Caki2 (cell line): ENCODE measurements at regions not wholly inside any gene's neighbourhood (a gene's known extent, or its start where the extent isn't known, plus 50 kb on each side); places are given as distances from the start of the nearest gene placed in this dataset.
A peak's percentile ranks its signal among the peaks of the same experiment; 100 is the strongest.

Source experiments
- DNase-seq: peaks from one replicate; pipeline ENCODE4 v3.0.0-alpha.2; 2015; ENCODE audit warnings: low read depth
- in situ Hi-C: cut with HindIII; loops from 2 replicates; pipeline ENCODE4 v1.10.0; 2016; ENCODE audit warnings: low sequenced_read_pairs, low pct_unique_long_range_greater_than_20kb, mixed read lengths

- in situ Hi-C loops = no loop called here
- peak; percentile 48 for DNase-seq
Observed at GRCh38 chr4:54152846-54153600, 53.1 kb downstream of the GSX2 start.

GRCh38 chr4:54155936-54156335, 56.0 kb downstream of the GSX2 start:
- no peak for DNase-seq
- in situ Hi-C loops = no loop called here

- DNase-seq = no peak
- in situ Hi-C loops = no loop called here
Observed at GRCh38 chr4:54157606-54158005, 57.6 kb downstream of the GSX2 start.

- in situ Hi-C loops = no loop called here
- DNase-seq = no peak
Observed at GRCh38 chr4:54159543-54159942, 59.6 kb downstream of the GSX2 start.

- no peak for DNase-seq
Observed at GRCh38 chr4:54165011-54165410, 64.1 kb upstream of the PDGFRA start.

DNA sequence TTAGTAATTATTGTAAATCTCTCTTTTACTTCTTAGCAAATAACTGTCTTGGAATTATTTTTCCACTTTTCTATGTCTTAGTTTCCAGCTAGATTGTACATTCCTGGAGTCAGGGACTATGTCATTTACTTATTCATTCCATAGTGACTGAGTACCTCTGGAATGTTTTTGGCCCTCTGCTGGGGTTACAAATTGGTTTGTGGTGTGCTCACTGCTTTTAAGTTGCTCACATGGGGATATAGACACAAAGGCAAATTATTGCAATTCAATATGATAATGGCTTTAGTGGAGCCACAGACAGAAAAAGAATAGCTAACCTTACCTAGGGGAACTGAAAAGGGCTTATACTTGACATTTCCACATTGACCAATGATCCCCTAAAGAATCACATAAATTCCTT, 63.7 kb upstream of the PDGFRA start:
- peak; percentile 68 for DNase-seq

More at GRCh38 chr4:54165011-54165410, 64.1 kb upstream of the PDGFRA start:
- in situ Hi-C loops = no loop called here

DNA sequence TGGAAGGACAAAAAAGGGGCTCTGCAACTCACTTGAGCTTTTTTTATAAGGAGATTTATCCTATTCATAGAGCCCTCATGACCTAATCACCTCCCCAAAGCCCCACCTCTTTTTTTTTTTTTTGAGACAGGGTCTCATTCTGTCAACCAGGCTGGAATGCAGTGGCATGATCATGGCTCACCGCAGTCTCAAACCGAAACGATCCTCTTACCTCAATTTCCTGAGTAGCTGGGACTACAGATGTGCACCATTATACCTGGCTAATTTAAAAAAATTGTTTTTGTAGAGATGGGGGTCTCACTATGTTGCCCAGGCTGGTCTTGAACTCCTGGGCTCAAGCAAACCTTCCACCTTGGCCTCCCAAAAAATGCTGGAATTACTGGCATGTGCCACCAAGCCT, 61.6 kb upstream of the PDGFRA start:
- no peak for DNase-seq
- in situ Hi-C loops = no loop called here

More for the DNA sequence above, 63.7 kb upstream of the PDGFRA start:
- in situ Hi-C loops = no loop called here

DNA sequence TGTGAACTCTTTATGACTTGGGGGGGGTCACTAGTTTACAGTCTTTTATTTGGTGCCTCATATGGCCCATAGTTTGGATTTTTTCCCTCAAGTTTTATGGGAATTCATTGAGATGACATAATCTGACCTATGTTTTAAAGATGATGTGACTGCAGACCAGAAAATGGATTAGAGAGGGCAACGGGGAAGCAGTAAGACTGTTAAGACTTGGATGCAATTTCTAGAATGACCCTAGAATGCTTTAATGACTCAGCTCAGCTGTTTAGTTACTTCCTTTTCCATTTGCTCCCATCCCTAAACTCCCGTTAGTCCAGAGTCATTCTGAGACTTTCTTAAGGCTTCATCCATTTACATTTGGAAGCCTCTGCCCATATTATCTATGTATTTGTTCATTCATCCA, 59.9 kb upstream of the PDGFRA start:
- in situ Hi-C loops = no loop called here
- DNase-seq = no peak

GRCh38 chr4:54172156-54172555, 56.9 kb upstream of the PDGFRA start:
- in situ Hi-C loops = no loop called here
- no peak for DNase-seq

- in situ Hi-C loops = no loop called here
- no peak for DNase-seq
Observed at GRCh38 chr4:54173281-54173912, 55.7 kb upstream of the PDGFRA start.

GRCh38 chr4:54176202-54176601, 52.9 kb upstream of the PDGFRA start:
- in situ Hi-C loops = no loop called here
- no peak for DNase-seq
